ENCODE measurements at regions not wholly inside any gene's neighbourhood (a gene's known extent, or its start where the extent isn't known, plus 50 kb on each side); places are given as distances from the start of the nearest gene placed in this dataset.

GRCh38 chr13:75091718-75092117 is 390.3 kb downstream of the TBC1D4 start:
- no peak for TF ChIP-seq CTCF (conservative IDR thresholded peaks at IDR 0.05; ENCODE audit: low read depth, low read length)
- Histone ChIP-seq H3K4me3 (IDR thresholded peaks at IDR 0.05; ENCODE audit: insufficient read depth, low read depth, low read length) (no peak overlapping the region), H3K4me2 (no peak overlapping the region), H3K9ac (no peak overlapping the region), H3K79me2 (ENCODE audit: insufficient read depth, low read depth) (no peaks in the 10 kb centered on the region), H3K27me3 (ENCODE audit: insufficient read depth, low read depth) (no peaks in the 10 kb centered on the region), H4K20me1 (ENCODE audit: insufficient read depth) (no peaks in the 10 kb centered on the region), H3K4me1 (ENCODE audit: low read depth, poor library complexity, severe bottlenecking) (no peaks in the 10 kb centered on the region), H2AFZ (ENCODE audit: low read depth) (no peak overlapping the region), H3K36me3 (ENCODE audit: insufficient read depth) (no peaks in the 10 kb centered on the region), H3K27ac (no peak overlapping the region)

GRCh38 chr13:75090872-75091615 is 390.9 kb downstream of the TBC1D4 start:
- Histone ChIP-seq H3K9ac (no peak overlapping the region), H3K27me3 (ENCODE audit: insufficient read depth, low read depth) (no peaks in the 10 kb centered on the region), H3K36me3 (ENCODE audit: insufficient read depth) (no peaks in the 10 kb centered on the region), H3K4me2 (no peak overlapping the region), H3K27ac (no peak overlapping the region), H3K4me3 (IDR thresholded peaks at IDR 0.05; ENCODE audit: insufficient read depth, low read depth, low read length) (no peak overlapping the region), H4K20me1 (ENCODE audit: insufficient read depth) (no peaks in the 10 kb centered on the region), H3K79me2 (ENCODE audit: insufficient read depth, low read depth) (no peaks in the 10 kb centered on the region), H3K4me1 (ENCODE audit: low read depth, poor library complexity, severe bottlenecking) (no peaks in the 10 kb centered on the region), H2AFZ (ENCODE audit: low read depth) (no peak overlapping the region)
- no peak for TF ChIP-seq CTCF (conservative IDR thresholded peaks at IDR 0.05; ENCODE audit: low read depth, low read length)

GRCh38 chr13:75088915-75089314 is 393.1 kb downstream of the TBC1D4 start:
- Histone ChIP-seq H3K9ac (no peak overlapping the region), H3K36me3 (ENCODE audit: insufficient read depth) (no peaks in the 10 kb centered on the region), H2AFZ (ENCODE audit: low read depth) (no peak overlapping the region), H3K27ac (no peak overlapping the region), H3K4me3 (IDR thresholded peaks at IDR 0.05; ENCODE audit: insufficient read depth, low read depth, low read length) (no peak overlapping the region), H3K4me2 (no peak overlapping the region), H3K79me2 (ENCODE audit: insufficient read depth, low read depth) (no peaks in the 10 kb centered on the region), H3K4me1 (ENCODE audit: low read depth, poor library complexity, severe bottlenecking) (no peaks in the 10 kb centered on the region), H4K20me1 (ENCODE audit: insufficient read depth) (no peaks in the 10 kb centered on the region), H3K27me3 (ENCODE audit: insufficient read depth, low read depth) (no peaks in the 10 kb centered on the region)
- TF ChIP-seq CTCF (conservative IDR thresholded peaks at IDR 0.05; ENCODE audit: low read depth, low read length) = no peak

- H3K27ac ChIP-seq = no peak overlapping the region
- no peak overlapping the region for H2AFZ ChIP-seq (ENCODE audit: low read depth)
- H3K36me3 ChIP-seq (ENCODE audit: insufficient read depth) = no peaks in the 10 kb centered on the region
- no peak for TF ChIP-seq CTCF (conservative IDR thresholded peaks at IDR 0.05; ENCODE audit: low read depth, low read length)
- H3K4me2 ChIP-seq = no peak overlapping the region
- H3K4me3 ChIP-seq (IDR thresholded peaks at IDR 0.05; ENCODE audit: insufficient read depth, low read depth, low read length) = no peak overlapping the region
- H3K4me1 ChIP-seq (ENCODE audit: low read depth, poor library complexity, severe bottlenecking) = no peaks in the 10 kb centered on the region
- no peaks in the 10 kb centered on the region for H4K20me1 ChIP-seq (ENCODE audit: insufficient read depth)
- H3K79me2 ChIP-seq (ENCODE audit: insufficient read depth, low read depth) = no peaks in the 10 kb centered on the region
- no peaks in the 10 kb centered on the region for H3K27me3 ChIP-seq (ENCODE audit: insufficient read depth, low read depth)
- H3K9ac ChIP-seq = no peak overlapping the region
Measured at GRCh38 chr13:75079226-75079625, 402.7 kb downstream of the TBC1D4 start.

Measured in KMS-11 (cell line).